HCT116 (cell line): ENCODE measurements at regions not wholly inside any gene's neighbourhood (a gene's known extent, or its start where the extent isn't known, plus 50 kb on each side); places are given as distances from the start of the nearest gene placed in this dataset.

Source experiments
- CTCF ChIP-seq, 3 experiments: fragments of 200-600 bp in 1 of 3; sonication (generic) in 1 of 3; IDR thresholded peaks in 2 of 3; conservative IDR thresholded peaks in 1 of 3; 2 replicates each; pipeline ENCODE4 v1.5.1; 2012 to 2017; ENCODE audit warnings: low read depth in 2 of 3, low read length in 2 of 3, antibody characterized with exemption in 1 of 3, borderline replicate concordance in 1 of 3, control low read depth in 1 of 3, mild to moderate bottlenecking in 1 of 3, mixed read lengths in 1 of 3, mixed run types in 1 of 3, moderate library complexity in 1 of 3; ENCODE audit not compliant: insufficient read depth in 1 of 3
- EZH2 ChIP-seq: fragments of 200-600 bp; sonication (generic); IDR thresholded peaks from 2 replicates; pipeline ENCODE4 v1.6.1; 2017; ENCODE audit warnings: antibody characterized with exemption, mixed run types

GRCh38 chr18:24959051-24959476, 392.9 kb downstream of the ZNF521 start:
- TF ChIP-seq CTCF (IDR thresholded peaks at IDR 0.05 in 2 of 3, conservative IDR thresholded peaks at IDR 0.05 in 1 of 3; ENCODE audit: borderline replicate concordance in 1 of 3, insufficient read depth in 1 of 3, low read depth in 2 of 3, low read length in 2 of 3) (no peak), EZH2 (no peak)
